ENCODE measurements at regions not wholly inside any gene's neighbourhood (a gene's known extent, or its start where the extent isn't known, plus 50 kb on each side); places are given as distances from the start of the nearest gene placed in this dataset.

DNA sequence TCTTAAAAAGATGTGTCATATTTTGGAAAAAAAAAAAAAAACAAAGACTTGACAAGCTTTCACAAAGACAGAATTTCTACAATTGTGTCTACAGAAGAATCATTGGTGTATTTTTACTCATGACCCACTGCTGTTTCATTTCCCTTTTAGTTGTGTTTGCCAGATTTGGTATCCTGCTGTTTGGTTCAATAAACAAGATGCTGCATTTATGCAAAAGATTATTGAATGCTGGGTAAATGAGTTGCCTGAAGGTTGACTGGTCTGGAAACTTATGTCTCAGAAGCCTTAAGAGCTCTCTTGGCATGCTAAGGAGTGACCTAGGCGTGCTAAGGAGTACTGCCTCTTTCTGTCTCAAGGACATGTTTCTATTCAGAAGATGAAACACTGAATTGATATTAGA is 64.9 kb upstream of the NPY2R start:
- no peak for TF ChIP-seq EZH2 (IDR thresholded peaks at IDR 0.05; ENCODE audit: borderline replicate concordance, insufficient read depth, low read length, poor library complexity, severe bottlenecking)
- no peak for TF ChIP-seq POLR2AphosphoS5 (IDR thresholded peaks at IDR 0.05)
- TF ChIP-seq EP300 (conservative IDR thresholded peaks at IDR 0.05; ENCODE audit: poor library complexity, severe bottlenecking) = no peak
- TF ChIP-seq, protein P1, sequence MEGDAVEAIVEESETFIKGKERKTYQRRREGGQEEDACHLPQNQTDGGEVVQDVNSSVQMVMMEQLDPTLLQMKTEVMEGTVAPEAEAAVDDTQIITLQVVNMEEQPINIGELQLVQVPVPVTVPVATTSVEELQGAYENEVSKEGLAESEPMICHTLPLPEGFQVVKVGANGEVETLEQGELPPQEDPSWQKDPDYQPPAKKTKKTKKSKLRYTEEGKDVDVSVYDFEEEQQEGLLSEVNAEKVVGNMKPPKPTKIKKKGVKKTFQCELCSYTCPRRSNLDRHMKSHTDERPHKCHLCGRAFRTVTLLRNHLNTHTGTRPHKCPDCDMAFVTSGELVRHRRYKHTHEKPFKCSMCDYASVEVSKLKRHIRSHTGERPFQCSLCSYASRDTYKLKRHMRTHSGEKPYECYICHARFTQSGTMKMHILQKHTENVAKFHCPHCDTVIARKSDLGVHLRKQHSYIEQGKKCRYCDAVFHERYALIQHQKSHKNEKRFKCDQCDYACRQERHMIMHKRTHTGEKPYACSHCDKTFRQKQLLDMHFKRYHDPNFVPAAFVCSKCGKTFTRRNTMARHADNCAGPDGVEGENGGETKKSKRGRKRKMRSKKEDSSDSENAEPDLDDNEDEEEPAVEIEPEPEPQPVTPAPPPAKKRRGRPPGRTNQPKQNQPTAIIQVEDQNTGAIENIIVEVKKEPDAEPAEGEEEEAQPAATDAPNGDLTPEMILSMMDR (IDR thresholded peaks at IDR 0.05; ENCODE audit: poor library complexity, severe bottlenecking) = no peak
- no peak for TF ChIP-seq RAD21 (conservative IDR thresholded peaks at IDR 0.05)
